Mammary epithelial cell (primary cell): ENCODE measurements at regions not wholly inside any gene's neighbourhood (a gene's known extent, or its start where the extent isn't known, plus 50 kb on each side); places are given as distances from the start of the nearest gene placed in this dataset.

Experiments
- EZH2 ChIP-seq: IDR thresholded peaks from 2 replicates; pipeline ENCODE4 v1.6.1; 2012; ENCODE audit warnings: low read length, inconsistent platforms, borderline replicate concordance
- TF ChIP-seq, protein P1 (sequence below), 2 donors: IDR thresholded peaks in 1 of 2; conservative IDR thresholded peaks in 1 of 2; 2 replicates each; pipeline ENCODE4 v1.5.1; 2011 to 2012; ENCODE audit warnings: inconsistent platforms in 2 of 2, low read length in 2 of 2, mild to moderate bottlenecking in 2 of 2, control low read depth in 1 of 2, low read depth in 1 of 2; ENCODE audit not compliant: insufficient read depth in 1 of 2; ENCODE audit errors: extremely low read depth in 1 of 2

DNA sequence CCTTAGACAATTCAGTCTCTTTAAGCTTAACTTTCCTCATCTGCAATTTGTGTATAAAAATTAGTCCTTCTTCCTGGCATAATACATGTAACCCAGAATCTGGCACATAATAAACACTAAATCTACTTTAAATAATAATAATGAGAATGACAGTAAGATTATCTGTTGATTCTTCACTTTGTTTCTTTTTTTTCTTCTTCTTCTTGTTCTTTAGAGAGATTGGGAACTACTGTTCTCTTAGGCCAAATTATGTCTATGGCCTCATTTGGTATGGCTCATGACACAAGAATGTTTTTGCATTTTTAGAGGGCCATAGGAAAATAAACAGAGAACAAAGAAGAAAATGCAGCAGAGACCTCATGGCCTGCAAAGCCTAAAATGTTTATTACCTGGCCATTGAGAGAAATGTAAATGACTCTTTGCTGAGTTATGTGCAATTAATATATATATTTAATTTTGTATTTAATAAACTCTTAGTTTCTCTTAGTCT lies 275.8 kb downstream of the SLC6A15 start:
- TF ChIP-seq, protein P1, sequence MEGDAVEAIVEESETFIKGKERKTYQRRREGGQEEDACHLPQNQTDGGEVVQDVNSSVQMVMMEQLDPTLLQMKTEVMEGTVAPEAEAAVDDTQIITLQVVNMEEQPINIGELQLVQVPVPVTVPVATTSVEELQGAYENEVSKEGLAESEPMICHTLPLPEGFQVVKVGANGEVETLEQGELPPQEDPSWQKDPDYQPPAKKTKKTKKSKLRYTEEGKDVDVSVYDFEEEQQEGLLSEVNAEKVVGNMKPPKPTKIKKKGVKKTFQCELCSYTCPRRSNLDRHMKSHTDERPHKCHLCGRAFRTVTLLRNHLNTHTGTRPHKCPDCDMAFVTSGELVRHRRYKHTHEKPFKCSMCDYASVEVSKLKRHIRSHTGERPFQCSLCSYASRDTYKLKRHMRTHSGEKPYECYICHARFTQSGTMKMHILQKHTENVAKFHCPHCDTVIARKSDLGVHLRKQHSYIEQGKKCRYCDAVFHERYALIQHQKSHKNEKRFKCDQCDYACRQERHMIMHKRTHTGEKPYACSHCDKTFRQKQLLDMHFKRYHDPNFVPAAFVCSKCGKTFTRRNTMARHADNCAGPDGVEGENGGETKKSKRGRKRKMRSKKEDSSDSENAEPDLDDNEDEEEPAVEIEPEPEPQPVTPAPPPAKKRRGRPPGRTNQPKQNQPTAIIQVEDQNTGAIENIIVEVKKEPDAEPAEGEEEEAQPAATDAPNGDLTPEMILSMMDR (conservative IDR thresholded peaks at IDR 0.05 in 1 of 2, IDR thresholded peaks at IDR 0.05 in 1 of 2; ENCODE audit: extremely low read depth in 1 of 2, insufficient read depth in 1 of 2, low read depth in 1 of 2, low read length in 2 of 2) = no peak
- no peak for TF ChIP-seq EZH2
